ENCODE measurements at regions not wholly inside any gene's neighbourhood (a gene's known extent, or its start where the extent isn't known, plus 50 kb on each side); places are given as distances from the start of the nearest gene placed in this dataset.

DNA sequence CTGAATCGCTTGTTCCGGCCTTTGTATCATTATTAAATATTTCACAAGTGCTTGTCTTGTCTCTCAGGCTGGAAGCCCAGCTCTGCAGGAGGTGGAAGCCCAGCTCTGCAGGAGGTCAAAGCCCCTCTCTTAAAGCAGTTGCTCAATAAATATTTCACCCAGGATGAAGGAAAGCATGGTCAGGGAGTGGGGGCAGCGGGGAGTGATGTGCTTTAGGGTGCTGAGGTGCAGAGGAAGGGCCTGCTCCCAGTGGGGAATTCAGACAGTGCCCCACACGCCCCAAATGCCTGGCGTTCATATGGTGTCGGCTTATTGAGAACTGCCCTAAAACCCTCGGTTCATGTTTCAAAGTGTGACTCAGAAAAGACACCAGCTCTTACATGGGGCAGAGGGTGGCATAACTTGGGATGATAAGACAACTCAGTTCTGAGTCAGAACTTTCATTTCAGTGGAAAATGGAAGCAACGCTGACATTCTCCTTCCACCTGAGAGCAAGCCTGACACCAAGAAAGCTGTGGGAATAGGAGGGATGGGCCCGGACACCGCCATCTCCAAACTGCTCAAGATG is 114.3 kb upstream of the DAP start:
- intact Hi-C loops (cut with DNase I), result no loop called here
- 94% methylated on average over 10 of the region's 10 CpGs for WGBS
- no peaks in the 10 kb centered on the region for H3K4me1 ChIP-seq (replicated peaks)
- H3K27ac ChIP-seq, result no peak overlapping the region
- no peak overlapping the region for H3K4me3 ChIP-seq
- H3K9me3 ChIP-seq, result no peaks in the 10 kb centered on the region
- TF ChIP-seq POLR2A (IDR thresholded peaks at IDR 0.05), result no peak
- TF ChIP-seq POLR2AphosphoS5 (IDR thresholded peaks at IDR 0.05), result no peak
- no peak for TF ChIP-seq CTCF (IDR thresholded peaks at IDR 0.05)
- no peaks in the 10 kb centered on the region for H3K27me3 ChIP-seq (replicated peaks; ENCODE audit: insufficient read depth)
- no peak for DNase-seq (ENCODE audit: low spot score)
- no peaks in the 10 kb centered on the region for H3K36me3 ChIP-seq

- TF ChIP-seq POLR2A (IDR thresholded peaks at IDR 0.05), result no peak
- TF ChIP-seq POLR2AphosphoS5 (IDR thresholded peaks at IDR 0.05), result no peak
- TF ChIP-seq CTCF (IDR thresholded peaks at IDR 0.05), result no peak
- Histone ChIP-seq H3K4me3 (no peak overlapping the region), H3K4me1 (replicated peaks) (no peaks in the 10 kb centered on the region), H3K27ac (no peak overlapping the region), H3K27me3 (replicated peaks; ENCODE audit: insufficient read depth) (no peaks in the 10 kb centered on the region), H3K9me3 (no peaks in the 10 kb centered on the region), H3K36me3 (no peaks in the 10 kb centered on the region)
- intact Hi-C loops (cut with DNase I), result no loop called here
- DNase-seq (ENCODE audit: low spot score), result no peak
- WGBS, result 84% methylated on average over 7 of the region's 7 CpGs
Measured at GRCh38 chr5:10874541-10874940, 113.5 kb upstream of the DAP start.

DNA sequence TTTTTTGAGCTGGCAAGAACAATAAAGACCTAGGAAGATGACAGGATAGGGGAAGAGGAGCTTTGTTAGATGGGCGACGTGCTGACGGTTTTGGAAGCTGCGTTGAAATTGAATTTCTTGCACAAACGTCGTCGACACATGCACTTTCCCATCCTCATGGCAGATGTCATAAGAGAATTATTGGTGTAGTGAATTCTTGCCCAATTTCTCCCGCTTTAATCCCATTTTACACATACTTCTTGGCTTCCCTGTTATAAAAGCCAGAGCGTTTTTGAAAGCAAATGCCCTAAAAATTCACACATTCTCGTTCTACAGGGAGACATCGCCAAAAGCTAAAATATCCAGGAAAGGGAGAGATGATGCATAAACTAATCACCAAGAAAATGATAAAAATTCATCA is 109.8 kb upstream of the DAP start:
- Histone ChIP-seq H3K4me1 (replicated peaks) (no peaks in the 10 kb centered on the region), H3K4me3 (no peak overlapping the region), H3K27me3 (replicated peaks; ENCODE audit: insufficient read depth) (no peaks in the 10 kb centered on the region), H3K27ac (no peak overlapping the region), H3K36me3 (no peaks in the 10 kb centered on the region), H3K9me3 (no peaks in the 10 kb centered on the region)
- DNase-seq (ENCODE audit: low spot score), result no peak
- no peak for TF ChIP-seq CTCF (IDR thresholded peaks at IDR 0.05)
- no peak for TF ChIP-seq POLR2AphosphoS5 (IDR thresholded peaks at IDR 0.05)
- no peak for TF ChIP-seq POLR2A (IDR thresholded peaks at IDR 0.05)
- intact Hi-C loops (cut with DNase I), result no loop called here
- 82% methylated on average over 11 of the region's 11 CpGs for WGBS

DNA sequence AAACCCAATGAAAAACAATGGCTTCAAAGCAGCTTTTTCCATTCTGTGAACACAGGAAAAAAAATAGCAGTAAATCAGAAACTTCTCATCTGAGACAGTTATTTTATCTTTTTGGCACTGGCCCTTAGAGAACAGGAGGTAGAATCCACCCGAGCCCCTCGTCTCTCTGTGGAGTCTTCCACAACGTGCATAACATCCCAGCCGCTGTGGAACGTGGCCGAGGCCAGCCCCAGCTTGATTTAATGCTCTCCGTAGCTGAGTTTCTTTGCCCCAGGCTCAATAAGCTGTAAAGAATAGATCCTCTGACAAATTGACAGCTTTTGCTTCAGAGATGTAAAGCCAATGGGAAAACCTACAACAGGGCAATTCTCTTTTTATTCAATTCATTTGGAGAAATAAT is 107.9 kb upstream of the DAP start:
- intact Hi-C loops (cut with DNase I), result no loop called here
- Histone ChIP-seq H3K36me3 (no peaks in the 10 kb centered on the region), H3K4me1 (replicated peaks) (no peaks in the 10 kb centered on the region), H3K9me3 (no peaks in the 10 kb centered on the region), H3K4me3 (no peak overlapping the region), H3K27ac (no peak overlapping the region), H3K27me3 (replicated peaks; ENCODE audit: insufficient read depth) (no peaks in the 10 kb centered on the region)
- 23% methylated on average over 7 of the region's 7 CpGs for WGBS
- TF ChIP-seq POLR2AphosphoS5 (IDR thresholded peaks at IDR 0.05), result no peak
- TF ChIP-seq CTCF (IDR thresholded peaks at IDR 0.05), result no peak
- TF ChIP-seq POLR2A (IDR thresholded peaks at IDR 0.05), result no peak
- no peak for DNase-seq (ENCODE audit: low spot score)

Measured in prostate gland (tissue), 2 donors.